Endothelial cell of umbilical vein (primary cell): ENCODE measurements at regions not wholly inside any gene's neighbourhood (a gene's known extent, or its start where the extent isn't known, plus 50 kb on each side); places are given as distances from the start of the nearest gene placed in this dataset.

Experiments used
- EZH2 ChIP-seq: IDR thresholded peaks from 2 replicates; pipeline ENCODE4 v1.6.1; 2012; ENCODE audit warnings: borderline replicate concordance, low read depth, mild to moderate bottlenecking, moderate library complexity, low read length, inconsistent platforms; ENCODE audit not compliant: severe bottlenecking
- GATA2 ChIP-seq: IDR thresholded peaks from 2 replicates; pipeline ENCODE4 v1.7.0; 2011; ENCODE audit warnings: low read depth, mild to moderate bottlenecking, moderate library complexity, mixed read lengths, low read length; ENCODE audit not compliant: insufficient read length, insufficient read depth
- JUN ChIP-seq: IDR thresholded peaks from 2 replicates; pipeline ENCODE4 v1.6.1; 2011; ENCODE audit warnings: borderline replicate concordance, low read depth; ENCODE audit not compliant: insufficient read length, insufficient read depth
- MYC ChIP-seq: IDR thresholded peaks from one replicate; pipeline ENCODE4 v1.6.1; 2011; ENCODE audit warnings: mild to moderate bottlenecking, low read depth, low read length
- POLR2A ChIP-seq: IDR thresholded peaks from 2 replicates; pipeline ENCODE4 v1.6.1; 2012; ENCODE audit warnings: low read depth, mild to moderate bottlenecking, control low read depth, low read length
- TF ChIP-seq, protein P1 (sequence below), 2 donors: IDR thresholded peaks; 1 replicate in 1 of 2; 2 replicates in 1 of 2; pipeline ENCODE4 v1.5.1; 2011; ENCODE audit warnings: low read length in 2 of 2, mild to moderate bottlenecking in 2 of 2, moderate library complexity in 2 of 2, control low read depth in 1 of 2, inconsistent platforms in 1 of 2, low read depth in 1 of 2; ENCODE audit not compliant: insufficient read depth in 1 of 2; ENCODE audit errors: extremely low read depth in 1 of 2

DNA sequence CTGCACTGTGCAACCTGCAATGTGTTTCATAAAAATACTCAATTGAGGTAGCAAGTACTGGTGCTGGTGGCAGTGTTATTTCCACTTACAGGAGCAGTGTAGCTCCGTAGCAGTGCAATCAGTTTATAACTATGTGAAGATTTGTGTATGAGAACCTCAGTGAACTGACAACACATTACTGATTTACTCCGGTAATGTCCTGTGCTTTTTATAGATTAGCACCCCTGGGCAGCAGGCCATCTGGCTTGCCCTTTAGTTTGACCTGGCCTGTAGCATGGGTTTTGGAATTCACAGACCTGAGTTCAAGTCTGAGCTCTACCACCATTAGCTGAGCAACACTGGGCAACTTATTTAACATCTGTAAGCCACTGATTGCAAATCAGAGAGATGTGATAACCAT lies 78.6 kb upstream of the GBA3 start:
- TF ChIP-seq JUN (no peak), EZH2 (no peak), POLR2A (no peak), GATA2 (no peak), MYC (no peak)
- TF ChIP-seq, protein P1, sequence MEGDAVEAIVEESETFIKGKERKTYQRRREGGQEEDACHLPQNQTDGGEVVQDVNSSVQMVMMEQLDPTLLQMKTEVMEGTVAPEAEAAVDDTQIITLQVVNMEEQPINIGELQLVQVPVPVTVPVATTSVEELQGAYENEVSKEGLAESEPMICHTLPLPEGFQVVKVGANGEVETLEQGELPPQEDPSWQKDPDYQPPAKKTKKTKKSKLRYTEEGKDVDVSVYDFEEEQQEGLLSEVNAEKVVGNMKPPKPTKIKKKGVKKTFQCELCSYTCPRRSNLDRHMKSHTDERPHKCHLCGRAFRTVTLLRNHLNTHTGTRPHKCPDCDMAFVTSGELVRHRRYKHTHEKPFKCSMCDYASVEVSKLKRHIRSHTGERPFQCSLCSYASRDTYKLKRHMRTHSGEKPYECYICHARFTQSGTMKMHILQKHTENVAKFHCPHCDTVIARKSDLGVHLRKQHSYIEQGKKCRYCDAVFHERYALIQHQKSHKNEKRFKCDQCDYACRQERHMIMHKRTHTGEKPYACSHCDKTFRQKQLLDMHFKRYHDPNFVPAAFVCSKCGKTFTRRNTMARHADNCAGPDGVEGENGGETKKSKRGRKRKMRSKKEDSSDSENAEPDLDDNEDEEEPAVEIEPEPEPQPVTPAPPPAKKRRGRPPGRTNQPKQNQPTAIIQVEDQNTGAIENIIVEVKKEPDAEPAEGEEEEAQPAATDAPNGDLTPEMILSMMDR (IDR thresholded peaks at IDR 0.05; ENCODE audit: extremely low read depth in 1 of 2, insufficient read depth in 1 of 2, low read depth in 1 of 2, low read length in 2 of 2), result no peak
